Colonic mucosa (tissue), 4 donors: ENCODE measurements at regions not wholly inside any gene's neighbourhood (a gene's known extent, or its start where the extent isn't known, plus 50 kb on each side); places are given as distances from the start of the nearest gene placed in this dataset.

Source experiments
- DNase-seq: peaks from one replicate; pipeline ENCODE4 v3.0.0-alpha.2; 2020
- H3K27ac ChIP-seq: fragments of 200-600 bp; one replicate; pipeline ENCODE4 v1.8.0; 2021
- H3K27me3 ChIP-seq: fragments of 200-600 bp; one replicate; pipeline ENCODE4 v1.8.0; 2021
- H3K36me3 ChIP-seq: fragments of 200-600 bp; one replicate; pipeline ENCODE4 v1.8.0; 2021
- H3K4me1 ChIP-seq: fragments of 200-600 bp; one replicate; pipeline ENCODE4 v1.8.0; 2021; ENCODE audit warnings: mild to moderate bottlenecking
- H3K4me3 ChIP-seq: fragments of 200-600 bp; one replicate; pipeline ENCODE4 v1.8.0; 2021
- H3K9ac ChIP-seq, 2 donors: one replicate each; pipeline ENCODE4 v1.7.0; 2013; ENCODE audit warnings: control low read depth in 2 of 2, low read depth in 2 of 2, low read length in 2 of 2
- H3K9me3 ChIP-seq: fragments of 200-600 bp; one replicate; pipeline ENCODE4 v1.8.0; 2021
- CTCF ChIP-seq: fragments of 200-600 bp; IDR thresholded peaks from one replicate; pipeline ENCODE4 v1.8.0; 2022; ENCODE audit warnings: antibody characterized with exemption, mild to moderate bottlenecking
- intact Hi-C: fragments of 100-400 bp; cut with DNase I; formaldehyde crosslinking; loops from one replicate; pipeline ENCODE4 v1.14.1; 2022
- donor health status: healthy.
- donor health status: DM: no; HTN: no; CAD: no.
- donor health status: DM: no; HTN: no; CAD: no.

- no peak overlapping the region for H3K4me3 ChIP-seq
- intact Hi-C loops, result loop anchor here (10.0 kb wide), 1 partner anchor 166 kb away; no protein-coding TSS in a partner anchor
- DNase-seq, result no peak
- no peaks in the 10 kb centered on the region for H3K4me1 ChIP-seq
- H3K27me3 ChIP-seq, result no peaks in the 10 kb centered on the region
- H3K27ac ChIP-seq, result no peak overlapping the region
- TF ChIP-seq CTCF, result no peak
- H3K9ac ChIP-seq, result no peak overlapping the region
- no peaks in the 10 kb centered on the region for H3K36me3 ChIP-seq
- no peaks in the 10 kb centered on the region for H3K9me3 ChIP-seq
Observed at GRCh38 chr9:14479163-14479560, 165.2 kb upstream of the NFIB start.

DNA sequence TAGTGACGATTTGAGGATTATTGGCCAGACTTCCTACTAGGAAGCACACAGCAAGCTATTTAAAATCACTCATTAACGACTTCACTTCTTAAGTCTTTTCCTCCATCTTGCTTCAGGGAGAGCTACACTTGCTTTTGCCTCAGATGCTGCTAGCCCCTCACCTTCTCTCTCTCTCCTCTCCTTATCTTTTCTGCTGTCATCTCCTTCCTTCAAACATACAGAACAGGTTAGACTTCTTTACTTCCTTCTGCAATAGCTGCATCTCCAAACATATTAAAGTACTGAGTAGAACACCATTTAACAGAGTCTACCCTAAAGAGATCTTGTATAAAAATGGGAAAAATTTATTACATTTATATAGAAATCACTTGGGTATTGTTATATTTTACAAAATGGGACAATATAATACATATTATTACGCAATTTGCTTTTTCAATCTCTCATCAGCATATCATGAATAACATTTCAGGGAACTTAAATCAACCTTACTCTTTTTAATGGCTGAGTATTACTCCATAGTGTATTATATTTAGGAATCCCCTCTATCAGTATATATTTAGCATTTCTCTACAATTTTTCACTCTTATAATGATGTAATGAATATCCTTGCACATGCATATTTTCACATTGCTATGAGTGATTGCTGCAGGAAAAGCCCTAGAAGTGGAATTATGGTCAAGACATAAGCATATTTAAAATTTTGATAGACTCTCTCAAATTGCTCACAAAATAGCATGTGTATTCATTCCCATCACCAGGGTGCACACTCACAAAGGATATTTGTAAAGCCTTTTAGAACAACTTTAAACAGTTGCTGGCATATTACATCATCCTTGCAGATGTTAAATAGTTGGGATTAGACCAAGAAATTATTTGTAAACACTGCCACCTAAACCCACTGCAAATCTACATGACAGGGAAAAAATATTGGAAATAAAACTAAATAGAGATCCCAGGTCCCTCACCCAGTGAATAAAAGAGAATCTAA, 164.5 kb upstream of the NFIB start:
- no peaks in the 10 kb centered on the region for H3K4me1 ChIP-seq
- no peaks in the 10 kb centered on the region for H3K36me3 ChIP-seq
- H3K9me3 ChIP-seq, result no peaks in the 10 kb centered on the region
- no peak for TF ChIP-seq CTCF
- H3K27ac ChIP-seq, result no peak overlapping the region
- DNase-seq, result no peak
- no peak overlapping the region for H3K4me3 ChIP-seq
- H3K9ac ChIP-seq, result no peak overlapping the region
- no peaks in the 10 kb centered on the region for H3K27me3 ChIP-seq
- intact Hi-C loops, result loop anchor here (10.0 kb wide), 1 partner anchor 166 kb away; no protein-coding TSS in a partner anchor

- H3K9me3 ChIP-seq, result no peaks in the 10 kb centered on the region
- TF ChIP-seq CTCF, result no peak
- no peaks in the 10 kb centered on the region for H3K27me3 ChIP-seq
- no peak overlapping the region for H3K9ac ChIP-seq
- no peak overlapping the region for H3K27ac ChIP-seq
- no peaks in the 10 kb centered on the region for H3K36me3 ChIP-seq
- no peak overlapping the region for H3K4me3 ChIP-seq
- no peaks in the 10 kb centered on the region for H3K4me1 ChIP-seq
- no peak for DNase-seq
- intact Hi-C loops, result loop anchor here (10.0 kb wide), 1 partner anchor 174 kb away; no protein-coding TSS in a partner anchor
Observed at GRCh38 chr9:14471041-14471440, 157.1 kb upstream of the NFIB start.

DNA sequence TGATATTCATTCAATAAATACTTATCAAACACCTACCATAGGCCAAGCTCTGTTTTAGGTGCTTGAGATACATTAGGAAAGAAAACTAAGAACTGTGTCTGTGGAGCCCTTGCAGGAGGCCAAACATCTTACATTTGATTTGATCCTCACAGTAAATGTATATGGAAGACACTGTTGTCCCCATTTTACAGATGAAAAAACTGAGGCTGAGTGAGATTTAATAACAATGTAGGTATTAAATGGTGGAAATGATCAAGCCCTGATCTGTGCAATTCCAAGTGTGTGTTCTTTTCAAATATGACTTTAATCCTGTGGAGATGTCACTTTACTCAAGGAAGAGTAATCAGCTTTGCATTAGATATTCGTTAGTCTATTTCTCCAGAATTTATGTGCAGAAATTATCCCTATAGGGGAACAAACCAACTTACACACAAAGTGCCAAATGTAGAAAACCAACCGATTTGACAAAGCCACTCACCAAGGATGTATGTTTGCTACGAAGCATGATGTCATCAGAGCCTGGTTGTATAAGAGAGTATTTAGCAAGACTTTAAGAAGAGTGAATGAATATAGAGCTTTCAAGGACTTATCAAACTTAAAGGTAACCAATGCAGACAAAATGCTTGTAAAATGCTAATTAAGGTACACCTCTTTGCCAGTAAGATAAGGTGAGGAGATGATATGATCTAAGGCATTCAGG, 153.9 kb upstream of the NFIB start:
- no peak overlapping the region for H3K27ac ChIP-seq
- H3K9ac ChIP-seq, result no peak overlapping the region
- H3K27me3 ChIP-seq, result no peaks in the 10 kb centered on the region
- no peaks in the 10 kb centered on the region for H3K4me1 ChIP-seq
- H3K36me3 ChIP-seq, result no peaks in the 10 kb centered on the region
- TF ChIP-seq CTCF, result no peak
- no peaks in the 10 kb centered on the region for H3K9me3 ChIP-seq
- DNase-seq, result no peak
- H3K4me3 ChIP-seq, result no peak overlapping the region
- intact Hi-C loops, result loop anchor here (10.0 kb wide), 2 partner anchors 297 to 677 kb away; no protein-coding TSS in a partner anchor

GRCh38 chr9:14466828-14467227, 152.9 kb upstream of the NFIB start:
- DNase-seq, result no peak
- Histone ChIP-seq H3K4me1 (no peaks in the 10 kb centered on the region), H3K9me3 (no peaks in the 10 kb centered on the region), H3K9ac (no peak overlapping the region), H3K36me3 (no peaks in the 10 kb centered on the region), H3K27me3 (no peaks in the 10 kb centered on the region), H3K27ac (no peak overlapping the region), H3K4me3 (no peak overlapping the region)
- intact Hi-C loops, result loop anchor here (10.0 kb wide), 2 partner anchors 298 to 678 kb away; no protein-coding TSS in a partner anchor
- no peak for TF ChIP-seq CTCF
